K562 (cell line): ENCODE measurements at regions not wholly inside any gene's neighbourhood (a gene's known extent, or its start where the extent isn't known, plus 50 kb on each side); places are given as distances from the start of the nearest gene placed in this dataset.

Experiments used
- ATAC-seq: fragments of 200-7000 bp; cut with Tn5 transposase; 3 replicates; pipeline ENCODE4 v1.9.1; 2020; ENCODE audit warnings: moderate library complexity
- BruUV-seq: library from RNA; stranded (reverse); fragments of 400-500 nt; replicated peaks from 2 replicates; lab custom pipeline; 2021; lab: Mats Ljungman, UMichigan
- CTCF ChIA-PET: fragments of 300-600 bp; formaldehyde crosslinking; extraction: SDS; loops from one replicate; lab custom pipeline; 2021; ENCODE audit warnings: low intra/inter-chr PET ratio; lab: Yijun Ruan, JAX
- POLR2A ChIA-PET: fragments of 300-600, 350-650 bp; sonication (Branson Sonifier 250); formaldehyde crosslinking; extraction: SDS; loops from one replicate; lab custom pipeline; 2021; ENCODE audit warnings: antibody characterized with exemption, inconsistent platforms; lab: Yijun Ruan, JAX
- DNase-seq, 4 experiments: peaks; one replicate each; pipeline versions ENCODE4 v3.0.0 to v3.0.0-alpha.2; 2011 to 2018; ENCODE audit warnings: low spot score in 3 of 4, mixed read lengths in 3 of 4; ENCODE audit errors: extremely low read depth in 1 of 4
- FAIRE-seq: peaks from 2 replicates; lab custom pipeline; 2011; peaks lifted over from hg19 to GRCh38; lab: Jason Lieb, UNC
- H2AFZ ChIP-seq: 2 replicates; pipeline ENCODE4 v1.6.0; 2011; ENCODE audit warnings: low read depth, low read length, control low read depth, inconsistent platforms
- H3K27ac ChIP-seq: fragments of 200-600 bp; 3 replicates; pipeline ENCODE4 v1.8.0; 2011; ENCODE audit warnings: low read depth, mild to moderate bottlenecking, control low read depth, inconsistent platforms, low read length, moderate library complexity, mixed read lengths; ENCODE audit errors: extremely low read depth
- H3K27me3 ChIP-seq, 2 experiments: fragments of 300-600 bp in 1 of 2; 2 replicates in 1 of 2; 3 replicates in 1 of 2; pipeline versions ENCODE4 v1.6.0 to v1.8.0; 2011; ENCODE audit warnings: inconsistent platforms in 2 of 2, low read length in 2 of 2, mild to moderate bottlenecking in 1 of 2, mixed read lengths in 1 of 2, moderate library complexity in 1 of 2; ENCODE audit not compliant: control insufficient read depth in 2 of 2, insufficient read depth in 2 of 2
- H3K36me3 ChIP-seq: fragments of 300-600 bp; 3 replicates; pipeline ENCODE4 v1.8.0; 2011; ENCODE audit warnings: mild to moderate bottlenecking, low read length, inconsistent platforms; ENCODE audit not compliant: control insufficient read depth, insufficient read depth
- H3K4me1 ChIP-seq, 2 experiments: fragments of 200-600 bp in 1 of 2; replicated peaks in 1 of 2; 2 replicates in 1 of 2; 3 replicates in 1 of 2; pipeline versions ENCODE4 v1.5.1 to v1.8.0; 2011; ENCODE audit warnings: inconsistent platforms in 2 of 2, low read length in 2 of 2, mild to moderate bottlenecking in 1 of 2, mixed read lengths in 1 of 2, moderate library complexity in 1 of 2; ENCODE audit not compliant: control insufficient read depth in 2 of 2, insufficient read depth in 2 of 2
- H3K4me2 ChIP-seq: 2 replicates; pipeline ENCODE4 v1.6.1; 2011; ENCODE audit warnings: low read length, control low read depth, inconsistent platforms, mixed read lengths; ENCODE audit not compliant: insufficient read depth
- H3K4me3 ChIP-seq: fragments of 200-600 bp; sonication (generic), shearing (Covaris generic); 2 replicates; pipeline ENCODE4 v1.5.1; 2016; ENCODE audit warnings: control low read depth, inconsistent platforms
- H3K79me2 ChIP-seq: fragments of 200-600 bp; 3 replicates; pipeline ENCODE4 v1.8.0; 2011; ENCODE audit warnings: low read length, inconsistent platforms; ENCODE audit not compliant: control insufficient read depth, insufficient read depth
- H3K9ac ChIP-seq, 2 experiments: 2 replicates each; pipeline versions ENCODE4 v1.6.0 to v1.6.1; 2011; ENCODE audit warnings: low read depth in 2 of 2, low read length in 2 of 2, control low read depth in 1 of 2, inconsistent platforms in 1 of 2, mild to moderate bottlenecking in 1 of 2, mixed read lengths in 1 of 2; ENCODE audit not compliant: insufficient read depth in 1 of 2
- H3K9me1 ChIP-seq: one replicate; pipeline ENCODE4 v1.6.0; 2011; ENCODE audit warnings: inconsistent platforms, mild to moderate bottlenecking, low read length, moderate library complexity; ENCODE audit not compliant: control insufficient read depth, insufficient read depth
- H3K9me3 ChIP-seq: replicated peaks from 2 replicates; pipeline ENCODE4 v1.5.1; 2011; ENCODE audit warnings: low read depth, low read length, inconsistent platforms; ENCODE audit not compliant: control insufficient read depth, insufficient read depth
- H4K20me1 ChIP-seq: replicated peaks from 2 replicates; pipeline ENCODE4 v1.6.1; 2011; ENCODE audit warnings: low read length, inconsistent platforms, mixed read lengths; ENCODE audit not compliant: control insufficient read depth, insufficient read depth
- ATF4 ChIP-seq: fragments of 450-650 bp; formaldehyde crosslinking; IDR thresholded peaks from 2 replicates; pipeline ENCODE4 v1.4.0; 2022; ENCODE audit warnings: mild to moderate bottlenecking, moderate library complexity
- COPS2 ChIP-seq: fragments of 450-650 bp; conservative IDR thresholded peaks from 2 replicates; pipeline ENCODE4 v1.6.1; 2016; ENCODE audit warnings: mild to moderate bottlenecking, moderate library complexity
- GTF2A2 ChIP-seq: IDR thresholded peaks from 2 replicates; pipeline ENCODE4 v1.6.1; 2016; ENCODE audit warnings: mild to moderate bottlenecking, missing genetic modification characterization, missing compliant biosample characterization
- KLF1 ChIP-seq: fragments of 450-650 bp; IDR thresholded peaks from 2 replicates; pipeline ENCODE4 v1.6.1; 2016; ENCODE audit warnings: missing genetic modification characterization, missing compliant biosample characterization
- NR1H2 ChIP-seq: sonication (generic); formaldehyde crosslinking; IDR thresholded peaks from 2 replicates; pipeline ENCODE4 v1.4.0; 2020; ENCODE audit warnings: mild to moderate bottlenecking, missing genetic modification reagents
- TBP ChIP-seq: optimal IDR thresholded peaks from 2 replicates; pipeline ENCODE3; 2011; ENCODE audit warnings: low read depth, low read length, improper control_type of control experiment
- TCF7 ChIP-seq: sonication (generic); IDR thresholded peaks from 2 replicates; pipeline ENCODE4 v1.6.1; 2016; ENCODE audit warnings: antibody characterized with exemption, borderline replicate concordance
- U2AF1 ChIP-seq: fragments of 200-400 bp; formaldehyde crosslinking; optimal IDR thresholded peaks from 2 replicates; pipeline ENCODE3; 2017; ENCODE audit warnings: mild to moderate bottlenecking, low read depth, low read length, moderate library complexity
- ZNF79 ChIP-seq: fragments of 250-450 bp; sonication (Bioruptor Pico); IDR thresholded peaks from 2 replicates; pipeline ENCODE4 v1.4.0; 2020; ENCODE audit warnings: low read depth, mild to moderate bottlenecking, moderate library complexity
- WGBS: fragments of 100-300 bp; shearing (Covaris generic); methylation state at CpG from one replicate; pipeline ENCODE4 v1.1.6; 2016; ENCODE audit warnings: low coverage, mixed read lengths; ENCODE audit not compliant: insufficient coverage; ENCODE audit errors: missing lambda C conversion rate; 5-methylcytosine and 5-hydroxymethylcytosine counted together
- in situ Hi-C: fragments of 300-500 bp; cut with MboI; formaldehyde crosslinking; loops from 4 replicates; pipeline ENCODE4 v1.15.0; 2018; ENCODE audit warnings: inconsistent platforms, mixed read lengths
- intact Hi-C: fragments of 100-400 bp; cut with micrococcal nuclease; formaldehyde crosslinking; loops from 2 replicates; pipeline ENCODE4 v1.14.2; 2022
- TF ChIP-seq, protein P1 (sequence below): fragments of 450-650 bp; IDR thresholded peaks from 2 replicates; pipeline ENCODE4 v1.6.1; 2016

GRCh38 chr18:1599196-1599595 lies 694.5 kb downstream of the ADCYAP1 start:
- Histone ChIP-seq H3K9me1 (no peaks in the 10 kb centered on the region), H3K27ac (no peak overlapping the region), H3K9me3 (no peaks in the 10 kb centered on the region), H3K4me2 (no peak overlapping the region), H3K4me3 (no peak overlapping the region), H3K27me3 (no peaks in the 10 kb centered on the region), H3K4me1 (no peaks in the 10 kb centered on the region), H3K36me3 (no peaks in the 10 kb centered on the region), H4K20me1 (no peaks in the 10 kb centered on the region), H3K9ac (no peak overlapping the region), H2AFZ (no peak overlapping the region), H3K79me2 (no peaks in the 10 kb centered on the region)
- FAIRE-seq (no peak), DNase-seq (no peak), ATAC-seq (no peak)
- POLR2A ChIA-PET = interaction anchor here (0.7 kb wide), 1 partner anchor 70 kb away, joined by 3 read pairs; no protein-coding TSS in a partner anchor
- CTCF ChIA-PET = no interaction called here
- BruUV-seq = no TSS peak
- 13% methylated on average over 3 of the region's 3 CpGs for WGBS
- TF ChIP-seq GTF2A2 (tag) (no peak), COPS2 (no peak), ATF4 (CRISPR knock-in tag) (no peak)
- intact Hi-C loops = no loop called here
- in situ Hi-C loops = loop anchor here (25.0 kb wide), 1 partner anchor 938 kb away; no protein-coding TSS in a partner anchor

DNA sequence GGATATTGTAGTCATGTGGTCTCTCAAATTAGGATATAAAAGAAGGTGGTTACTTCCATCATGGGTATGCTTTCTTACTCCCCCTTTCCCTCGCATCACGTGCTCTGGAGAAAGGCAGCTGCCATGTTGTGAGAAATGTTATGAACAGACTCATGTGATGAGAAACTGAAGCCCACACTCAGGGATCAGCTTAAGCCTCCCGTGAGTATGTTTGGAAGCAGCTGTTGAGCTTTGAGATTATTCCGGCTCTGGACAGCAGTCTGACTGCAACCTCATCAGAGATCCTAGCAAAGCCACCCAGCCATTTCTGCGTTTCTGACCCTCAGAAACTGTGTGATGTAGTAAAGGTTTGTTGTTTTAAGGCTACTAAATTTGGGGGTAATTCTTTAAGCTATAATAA lies 700.1 kb downstream of the ADCYAP1 start:
- no peak overlapping the region for H2AFZ ChIP-seq
- no peak for FAIRE-seq
- no peaks in the 10 kb centered on the region for H3K9me3 ChIP-seq
- no peak overlapping the region for H3K27ac ChIP-seq
- H3K4me1 ChIP-seq = no peaks in the 10 kb centered on the region
- no peaks in the 10 kb centered on the region for H3K9me1 ChIP-seq
- no peaks in the 10 kb centered on the region for H3K36me3 ChIP-seq
- no peak overlapping the region for H3K4me3 ChIP-seq
- ChIA-PET CTCF (no interaction called here), POLR2A (no interaction called here)
- TF ChIP-seq ZNF79 (CRISPR knock-in tag) = no peak
- TF ChIP-seq NR1H2 (CRISPR knock-in tag) = no peak
- TF ChIP-seq KLF1 (tag) = no peak
- TF ChIP-seq TCF7 = no peak
- TF ChIP-seq, protein P1, sequence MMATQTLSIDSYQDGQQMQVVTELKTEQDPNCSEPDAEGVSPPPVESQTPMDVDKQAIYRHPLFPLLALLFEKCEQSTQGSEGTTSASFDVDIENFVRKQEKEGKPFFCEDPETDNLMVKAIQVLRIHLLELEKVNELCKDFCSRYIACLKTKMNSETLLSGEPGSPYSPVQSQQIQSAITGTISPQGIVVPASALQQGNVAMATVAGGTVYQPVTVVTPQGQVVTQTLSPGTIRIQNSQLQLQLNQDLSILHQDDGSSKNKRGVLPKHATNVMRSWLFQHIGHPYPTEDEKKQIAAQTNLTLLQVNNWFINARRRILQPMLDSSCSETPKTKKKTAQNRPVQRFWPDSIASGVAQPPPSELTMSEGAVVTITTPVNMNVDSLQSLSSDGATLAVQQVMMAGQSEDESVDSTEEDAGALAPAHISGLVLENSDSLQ = no peak
- TF ChIP-seq TBP = no peak
- TF ChIP-seq U2AF1 = no peak
- no peaks in the 10 kb centered on the region for H3K27me3 ChIP-seq
- H3K79me2 ChIP-seq = no peaks in the 10 kb centered on the region
- H3K4me2 ChIP-seq = no peak overlapping the region
- WGBS = 30% methylated on average over 5 of the region's 5 CpGs
- DNase-seq = no peak
- no peak overlapping the region for H3K9ac ChIP-seq
- H4K20me1 ChIP-seq = no peaks in the 10 kb centered on the region
- no TSS peak for BruUV-seq
- ATAC-seq = no peak
- intact Hi-C loops = no loop called here
- in situ Hi-C loops = no loop called here
